MM.1S (cell line): ENCODE measurements at regions not wholly inside any gene's neighbourhood (a gene's known extent, or its start where the extent isn't known, plus 50 kb on each side); places are given as distances from the start of the nearest gene placed in this dataset.

ENCODE experiments used
- DNase-seq: peaks from one replicate; pipeline ENCODE4 v3.0.0-alpha.2; 2015
- H2AFZ ChIP-seq: fragments of 300-600 bp; sonication (generic); 2 replicates; pipeline ENCODE4 v1.6.0; 2016; ENCODE audit warnings: antibody characterized with exemption, low read length
- H3F3A ChIP-seq: fragments of 300-600 bp; sonication (generic); 2 replicates; pipeline ENCODE4 v1.6.1; 2016; ENCODE audit warnings: mild to moderate bottlenecking, antibody characterized with exemption, low read length, moderate library complexity, mixed read lengths; ENCODE audit not compliant: insufficient read depth
- H3K27ac ChIP-seq: fragments of 300-600 bp; sonication (generic); 2 replicates; pipeline ENCODE4 v1.5.1; 2016; ENCODE audit warnings: mild to moderate bottlenecking, low read length
- H3K27me3 ChIP-seq: fragments of 300-600 bp; sonication (generic); replicated peaks from 2 replicates; pipeline ENCODE4 v1.6.0; 2016; ENCODE audit warnings: low read length; ENCODE audit not compliant: insufficient read depth
- H3K36me3 ChIP-seq: fragments of 300-600 bp; sonication (generic); replicated peaks from 2 replicates; pipeline ENCODE4 v1.6.1; 2016; ENCODE audit warnings: mild to moderate bottlenecking, low read length, mixed read lengths; ENCODE audit not compliant: insufficient read depth
- H3K4me1 ChIP-seq: fragments of 300-600 bp; sonication (generic); 2 replicates; pipeline ENCODE4 v1.6.1; 2016; ENCODE audit warnings: low read length, mixed read lengths
- H3K4me2 ChIP-seq: fragments of 300-600 bp; sonication (generic); 2 replicates; pipeline ENCODE4 v1.6.0; 2016; ENCODE audit warnings: low read depth, low read length
- H3K4me3 ChIP-seq: fragments of 300-600 bp; sonication (generic); 2 replicates; pipeline ENCODE4 v1.5.1; 2016; ENCODE audit warnings: low read length, mixed read lengths
- H3K79me2 ChIP-seq: fragments of 300-600 bp; sonication (generic); 2 replicates; pipeline ENCODE4 v1.6.1; 2016; ENCODE audit warnings: mixed run types, low read length, mixed read lengths
- H3K9ac ChIP-seq: fragments of 300-600 bp; sonication (generic); 2 replicates; pipeline ENCODE4 v1.6.1; 2016; ENCODE audit warnings: low read length, mixed read lengths
- H3K9me2 ChIP-seq: fragments of 300-600 bp; sonication (generic); replicated peaks from 2 replicates; pipeline ENCODE4 v1.6.1; 2016; ENCODE audit warnings: mild to moderate bottlenecking, low read length, mixed read lengths; ENCODE audit not compliant: insufficient read depth
- H3K9me3 ChIP-seq: fragments of 300-600 bp; sonication (generic); replicated peaks from 2 replicates; pipeline ENCODE4 v1.6.1; 2016; ENCODE audit warnings: mild to moderate bottlenecking, low read length, mixed read lengths; ENCODE audit not compliant: insufficient read depth
- H4K20me1 ChIP-seq: fragments of 300-600 bp; sonication (generic); 2 replicates; pipeline ENCODE4 v1.6.1; 2016; ENCODE audit warnings: mild to moderate bottlenecking, low read length, moderate library complexity, mixed read lengths; ENCODE audit not compliant: insufficient read depth
- EZH2 ChIP-seq: fragments of 300-600 bp; sonication (generic); optimal IDR thresholded peaks from 2 replicates; pipeline ENCODE3; 2017; ENCODE audit warnings: low read depth, mild to moderate bottlenecking, antibody characterized with exemption, low read length, mixed read lengths
- EZH2phosphoT487 ChIP-seq: fragments of 300-600 bp; sonication (generic); IDR thresholded peaks from 2 replicates; pipeline ENCODE4 v1.6.1; 2018; ENCODE audit warnings: antibody characterized with exemption, low read length
- TF ChIP-seq, protein P1 (sequence below): fragments of 300-600 bp; sonication (generic); IDR thresholded peaks from 2 replicates; pipeline ENCODE4 v1.5.1; 2016; ENCODE audit warnings: antibody characterized with exemption, low read length, mixed read lengths

DNA sequence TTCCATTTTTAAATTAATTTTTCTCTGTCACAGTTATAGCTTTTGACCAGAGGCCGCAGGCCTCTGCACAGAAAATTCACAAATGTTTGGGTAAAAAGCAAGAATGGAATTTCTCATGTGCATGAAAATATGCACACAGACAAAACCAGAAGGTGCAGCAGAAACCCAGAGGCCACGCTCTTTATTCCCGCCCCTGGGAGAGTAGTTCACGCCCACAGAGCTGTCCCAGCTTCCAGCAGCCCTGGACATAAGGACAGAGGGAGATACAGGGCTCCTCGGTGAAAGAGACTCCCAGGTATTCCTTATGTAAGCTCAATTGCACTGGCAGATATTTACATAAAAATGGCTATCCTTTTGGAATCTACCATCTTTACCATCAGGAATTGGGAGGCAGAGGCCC is 245.2 kb upstream of the NFE2L3 start:
- Histone ChIP-seq H3F3A (no peaks in the 10 kb centered on the region), H3K36me3 (no peaks in the 10 kb centered on the region), H3K9me2 (no peaks in the 10 kb centered on the region), H3K27ac (no peak overlapping the region), H3K4me3 (no peak overlapping the region), H4K20me1 (no peaks in the 10 kb centered on the region), H3K4me1 (0 out of 2 replicates have a peak, but pooled peaks cover 7% of the 10 kb centered on the region), H3K9ac (no peak overlapping the region), H3K79me2 (no peaks in the 10 kb centered on the region), H3K9me3 (no peaks in the 10 kb centered on the region), H3K4me2 (no peak overlapping the region), H3K27me3 (no peaks in the 10 kb centered on the region), H2AFZ (no peak overlapping the region)
- DNase-seq, result no peak
- TF ChIP-seq, protein P1, sequence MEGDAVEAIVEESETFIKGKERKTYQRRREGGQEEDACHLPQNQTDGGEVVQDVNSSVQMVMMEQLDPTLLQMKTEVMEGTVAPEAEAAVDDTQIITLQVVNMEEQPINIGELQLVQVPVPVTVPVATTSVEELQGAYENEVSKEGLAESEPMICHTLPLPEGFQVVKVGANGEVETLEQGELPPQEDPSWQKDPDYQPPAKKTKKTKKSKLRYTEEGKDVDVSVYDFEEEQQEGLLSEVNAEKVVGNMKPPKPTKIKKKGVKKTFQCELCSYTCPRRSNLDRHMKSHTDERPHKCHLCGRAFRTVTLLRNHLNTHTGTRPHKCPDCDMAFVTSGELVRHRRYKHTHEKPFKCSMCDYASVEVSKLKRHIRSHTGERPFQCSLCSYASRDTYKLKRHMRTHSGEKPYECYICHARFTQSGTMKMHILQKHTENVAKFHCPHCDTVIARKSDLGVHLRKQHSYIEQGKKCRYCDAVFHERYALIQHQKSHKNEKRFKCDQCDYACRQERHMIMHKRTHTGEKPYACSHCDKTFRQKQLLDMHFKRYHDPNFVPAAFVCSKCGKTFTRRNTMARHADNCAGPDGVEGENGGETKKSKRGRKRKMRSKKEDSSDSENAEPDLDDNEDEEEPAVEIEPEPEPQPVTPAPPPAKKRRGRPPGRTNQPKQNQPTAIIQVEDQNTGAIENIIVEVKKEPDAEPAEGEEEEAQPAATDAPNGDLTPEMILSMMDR, result no peak
- TF ChIP-seq EZH2 (no peak), EZH2phosphoT487 (no peak)

DNA sequence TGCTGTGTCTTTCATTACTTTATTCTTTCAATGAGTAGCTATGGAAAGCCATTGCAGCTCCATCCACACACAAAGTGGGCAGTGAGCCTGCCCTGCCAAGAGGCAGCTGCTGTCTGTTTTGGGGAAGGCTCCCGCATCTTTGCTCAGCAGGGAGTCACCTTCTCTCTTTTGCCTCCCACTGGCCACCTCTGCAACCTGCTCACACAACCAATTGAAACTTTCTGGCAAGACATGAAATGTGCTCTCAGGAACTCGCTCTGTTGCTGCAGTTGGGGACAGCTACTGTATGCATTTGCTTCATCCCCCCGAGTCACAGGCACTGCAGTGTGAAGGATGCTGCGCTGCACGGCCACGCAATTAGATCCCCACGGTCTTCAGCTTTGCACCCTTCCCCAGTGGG is 244.8 kb upstream of the NFE2L3 start:
- no peaks in the 10 kb centered on the region for H3K36me3 ChIP-seq
- 0 out of 2 replicates have a peak, but pooled peaks cover 7% of the 10 kb centered on the region for H3K4me1 ChIP-seq
- no peak overlapping the region for H3K4me3 ChIP-seq
- H3K9me2 ChIP-seq, result no peaks in the 10 kb centered on the region
- no peaks in the 10 kb centered on the region for H4K20me1 ChIP-seq
- no peaks in the 10 kb centered on the region for H3K27me3 ChIP-seq
- DNase-seq, result no peak
- no peak overlapping the region for H3K9ac ChIP-seq
- no peak overlapping the region for H3K4me2 ChIP-seq
- TF ChIP-seq EZH2phosphoT487 (no peak), EZH2 (no peak)
- TF ChIP-seq, protein P1, result no peak
- no peak overlapping the region for H3K27ac ChIP-seq
- H3K79me2 ChIP-seq, result no peaks in the 10 kb centered on the region
- H3F3A ChIP-seq, result no peaks in the 10 kb centered on the region
- no peak overlapping the region for H2AFZ ChIP-seq
- H3K9me3 ChIP-seq, result no peaks in the 10 kb centered on the region

DNA sequence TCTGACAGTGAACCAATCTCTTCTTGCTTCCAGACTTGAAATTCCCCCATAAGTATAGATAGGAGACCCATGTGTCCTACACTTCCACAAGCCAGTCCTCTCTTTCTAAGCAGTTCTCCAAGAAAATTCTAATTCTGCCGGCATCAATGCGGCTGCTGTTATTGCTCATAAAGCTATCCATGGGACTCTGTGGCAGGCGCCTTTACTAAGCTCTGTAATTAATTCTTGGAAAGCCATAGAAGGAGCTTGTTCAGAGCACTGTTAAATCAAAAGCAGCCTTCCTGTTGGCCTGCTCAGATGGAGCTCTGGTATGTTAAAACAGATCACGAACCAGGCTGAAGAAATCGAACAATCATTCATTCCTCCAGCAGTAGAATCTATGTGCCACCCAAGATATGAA is 244.3 kb upstream of the NFE2L3 start:
- no peak overlapping the region for H3K27ac ChIP-seq
- TF ChIP-seq EZH2 (no peak), EZH2phosphoT487 (no peak)
- TF ChIP-seq, protein P1, result no peak
- no peak for DNase-seq
- H3K9me3 ChIP-seq, result no peaks in the 10 kb centered on the region
- H3K27me3 ChIP-seq, result no peaks in the 10 kb centered on the region
- H3F3A ChIP-seq, result no peaks in the 10 kb centered on the region
- no peaks in the 10 kb centered on the region for H3K9me2 ChIP-seq
- H2AFZ ChIP-seq, result no peak overlapping the region
- no peaks in the 10 kb centered on the region for H3K36me3 ChIP-seq
- H4K20me1 ChIP-seq, result no peaks in the 10 kb centered on the region
- no peak overlapping the region for H3K4me2 ChIP-seq
- no peaks in the 10 kb centered on the region for H3K79me2 ChIP-seq
- 0 out of 2 replicates have a peak, but pooled peaks cover 7% of the 10 kb centered on the region for H3K4me1 ChIP-seq
- no peak overlapping the region for H3K4me3 ChIP-seq
- H3K9ac ChIP-seq, result no peak overlapping the region
